ENCODE measurements at regions not wholly inside any gene's neighbourhood (a gene's known extent, or its start where the extent isn't known, plus 50 kb on each side); places are given as distances from the start of the nearest gene placed in this dataset.

- no peak overlapping the region for H3K27ac ChIP-seq
- POLR2A ChIA-PET (ENCODE audit: low non-redundant PET), result no interaction called here
- no peak for DNase-seq (ENCODE audit: low spot score)
- no peak for TF ChIP-seq CTCF (conservative IDR thresholded peaks at IDR 0.05; ENCODE audit: low read depth)
- CTCF ChIA-PET, result no interaction called here
These were observed 621.4 kb upstream of the DIPK2B start for GRCh38 chrX:45822124-45822523.

- CTCF ChIA-PET, result no interaction called here
- DNase-seq (ENCODE audit: low spot score), result no peak
- POLR2A ChIA-PET (ENCODE audit: low non-redundant PET), result no interaction called here
- TF ChIP-seq CTCF (conservative IDR thresholded peaks at IDR 0.05; ENCODE audit: low read depth), result no peak
- no peak overlapping the region for H3K27ac ChIP-seq
These were observed 618.2 kb upstream of the DIPK2B start for GRCh38 chrX:45818913-45819312.

- POLR2A ChIA-PET (ENCODE audit: low non-redundant PET), result no interaction called here
- DNase-seq (ENCODE audit: low spot score), result no peak
- no peak for TF ChIP-seq CTCF (conservative IDR thresholded peaks at IDR 0.05; ENCODE audit: low read depth)
- CTCF ChIA-PET, result no interaction called here
- no peak overlapping the region for H3K27ac ChIP-seq
These were observed 614.8 kb upstream of the DIPK2B start for GRCh38 chrX:45815441-45815840.

GRCh38 chrX:45811326-45811725, 610.6 kb upstream of the DIPK2B start:
- CTCF ChIA-PET, result no interaction called here
- POLR2A ChIA-PET (ENCODE audit: low non-redundant PET), result no interaction called here
- DNase-seq (ENCODE audit: low spot score), result no peak
- TF ChIP-seq CTCF (conservative IDR thresholded peaks at IDR 0.05; ENCODE audit: low read depth), result no peak
- H3K27ac ChIP-seq, result no peak overlapping the region

GRCh38 chrX:45807572-45808425, 607.1 kb upstream of the DIPK2B start:
- no peak for TF ChIP-seq CTCF (conservative IDR thresholded peaks at IDR 0.05; ENCODE audit: low read depth)
- POLR2A ChIA-PET (ENCODE audit: low non-redundant PET), result interaction anchor here (0.7 kb wide), 1 partner anchor 19 kb away, joined by 4 read pairs; no protein-coding TSS in a partner anchor
- no peak overlapping the region for H3K27ac ChIP-seq
- DNase-seq (ENCODE audit: low spot score), result no peak
- CTCF ChIA-PET, result no interaction called here

- POLR2A ChIA-PET (ENCODE audit: low non-redundant PET), result no interaction called here
These were observed 605.9 kb upstream of the DIPK2B start for GRCh38 chrX:45806410-45807121.

More at GRCh38 chrX:45806410-45807121, 605.9 kb upstream of the DIPK2B start:
- H3K27ac ChIP-seq, result peak overlapping the region; percentile 42
- no peak for DNase-seq (ENCODE audit: low spot score)
- CTCF ChIA-PET, result no interaction called here
- TF ChIP-seq CTCF (conservative IDR thresholded peaks at IDR 0.05; ENCODE audit: low read depth), result no peak

Measured in RWPE1 (cell line).